HCT116 (cell line): ENCODE measurements at regions not wholly inside any gene's neighbourhood (a gene's known extent, or its start where the extent isn't known, plus 50 kb on each side); places are given as distances from the start of the nearest gene placed in this dataset.

Experiments used
- ATAC-seq: fragments of 200-7000 bp; cut with Tn5 transposase; 2 replicates; pipeline ENCODE4 v1.9.1; 2020; ENCODE audit warnings: mild to moderate bottlenecking, moderate library complexity
- BruUV-seq: library from RNA; stranded (reverse); fragments of 400-500 nt; replicated peaks from 2 replicates; lab custom pipeline; 2021; lab: Mats Ljungman, UMichigan
- CTCF ChIA-PET: fragments of 300-600 bp; sonication (Branson Sonifier 250); formaldehyde crosslinking; loops from one replicate; lab custom pipeline; 2021; ENCODE audit warnings: antibody characterized with exemption; lab: Charles Lee
- POLR2A ChIA-PET: fragments of 300-600, 350-600 bp; sonication (Branson Sonifier 250); formaldehyde crosslinking; loops from one replicate; lab custom pipeline; 2021; ENCODE audit warnings: antibody characterized with exemption; lab: Charles Lee
- RAD21 ChIA-PET, 2 experiments: fragments of 300-600 bp; sonication (Branson Sonifier 250); formaldehyde crosslinking; loops; one replicate each; lab custom pipeline; 2023; ENCODE audit warnings: low total read pairs in 2 of 2; ENCODE audit not compliant: uncharacterized antibody in 2 of 2, unreplicated experiment in 2 of 2, low non-redundant PET in 1 of 2; lab: Charles Lee
- DNase-seq: peaks from one replicate; pipeline ENCODE4 v3.0.0-alpha.2; 2010; ENCODE audit warnings: low read depth, low spot score
- H2AFZ ChIP-seq: fragments of 200-600 bp; shearing (Covaris generic), sonication (generic); 2 replicates; pipeline ENCODE4 v1.6.1; 2017; ENCODE audit warnings: low read depth, mixed run types, mixed read lengths, antibody characterized with exemption, low read length; ENCODE audit not compliant: poor library complexity, severe bottlenecking
- H3K27ac ChIP-seq: 2 replicates; pipeline ENCODE4 v1.5.1; 2012; ENCODE audit warnings: low read depth, low read length
- H3K27me3 ChIP-seq: fragments of 200-600 bp; sonication (generic); 2 replicates; pipeline ENCODE4 v1.6.1; 2016; ENCODE audit warnings: mixed run types, low read length, mixed read lengths; ENCODE audit not compliant: insufficient read depth
- H3K36me3 ChIP-seq, 2 experiments: fragments of 200-500 bp in 1 of 2; fragments of 200-600 bp in 1 of 2; sonication (Bioruptor generic) in 1 of 2; sonication (generic) in 1 of 2; 2 replicates each; pipeline versions ENCODE4 v1.5.1 to v1.6.1; 2014 to 2016; ENCODE audit warnings: low read length in 2 of 2, inconsistent platforms in 1 of 2, mixed read lengths in 1 of 2, mixed run types in 1 of 2; ENCODE audit not compliant: insufficient read depth in 2 of 2, control insufficient read depth in 1 of 2
- H3K4me1 ChIP-seq, 2 experiments: fragments of 200-600 bp in 1 of 2; sonication (generic) in 1 of 2; 2 replicates each; pipeline versions ENCODE4 v1.5.1 to v1.6.1; 2012 to 2017; ENCODE audit warnings: low read length in 2 of 2, inconsistent platforms in 1 of 2, mild to moderate bottlenecking in 1 of 2, mixed read lengths in 1 of 2, mixed run types in 1 of 2, moderate library complexity in 1 of 2; ENCODE audit not compliant: insufficient read depth in 2 of 2, control insufficient read depth in 1 of 2
- H3K4me2 ChIP-seq: fragments of 200-600 bp; sonication (generic); 2 replicates; pipeline ENCODE4 v1.6.1; 2017; ENCODE audit warnings: mixed run types, low read length, mixed read lengths
- H3K4me3 ChIP-seq, 2 experiments: fragments of 200-600 bp in 1 of 2; sonication (generic) in 1 of 2; replicated peaks in 1 of 2; 2 replicates each; pipeline ENCODE4 v1.5.1; 2011 to 2016; ENCODE audit warnings: low read length in 2 of 2, control low read depth in 1 of 2, low read depth in 1 of 2, mild to moderate bottlenecking in 1 of 2, mixed read lengths in 1 of 2, mixed run types in 1 of 2
- H3K79me2 ChIP-seq: fragments of 200-600 bp; sonication (generic); 2 replicates; pipeline ENCODE4 v1.6.1; 2017; ENCODE audit warnings: mild to moderate bottlenecking, mixed run types, low read length, moderate library complexity, mixed read lengths; ENCODE audit not compliant: insufficient read depth
- H3K9ac ChIP-seq: fragments of 200-600 bp; sonication (generic); 2 replicates; pipeline ENCODE4 v1.6.1; 2016; ENCODE audit warnings: low read length, mixed read lengths
- H3K9me2 ChIP-seq: fragments of 200-600 bp; sonication (generic), shearing (Covaris generic); 2 replicates; pipeline ENCODE4 v1.6.1; 2017; ENCODE audit warnings: mixed run types, mild to moderate bottlenecking, moderate library complexity; ENCODE audit not compliant: insufficient read depth
- H3K9me3 ChIP-seq, 2 experiments: fragments of 200-500 bp in 1 of 2; fragments of 200-600 bp in 1 of 2; sonication (Bioruptor generic) in 1 of 2; sonication (generic) in 1 of 2; 2 replicates each; pipeline ENCODE4 v1.6.1; 2014 to 2017; ENCODE audit warnings: low read length in 2 of 2, mixed read lengths in 2 of 2, inconsistent platforms in 1 of 2, low read depth in 1 of 2, mild to moderate bottlenecking in 1 of 2, mixed run types in 1 of 2, moderate library complexity in 1 of 2; ENCODE audit not compliant: control insufficient read depth in 1 of 2, insufficient read depth in 1 of 2
- H4K20me1 ChIP-seq: fragments of 200-600 bp; sonication (generic), shearing (Covaris generic); 2 replicates; pipeline ENCODE4 v1.6.1; 2017; ENCODE audit warnings: mixed run types, mild to moderate bottlenecking, moderate library complexity; ENCODE audit not compliant: insufficient read depth
- ATF3 ChIP-seq: IDR thresholded peaks from 2 replicates; pipeline ENCODE4 v1.6.1; 2012
- CBX3 ChIP-seq: IDR thresholded peaks from 2 replicates; pipeline ENCODE4 v1.6.1; 2012; ENCODE audit warnings: low read depth
- CEBPB ChIP-seq: IDR thresholded peaks from 2 replicates; pipeline ENCODE4 v1.6.1; 2012; ENCODE audit warnings: low read depth
- EGR1 ChIP-seq: IDR thresholded peaks from 2 replicates; pipeline ENCODE4 v1.6.1; 2012; ENCODE audit warnings: low read depth
- ELF1 ChIP-seq: IDR thresholded peaks from 2 replicates; pipeline ENCODE4 v1.6.1; 2012; ENCODE audit warnings: low read depth, borderline replicate concordance
- EZH2phosphoT487 ChIP-seq: fragments of 200-600 bp; IDR thresholded peaks from 2 replicates; pipeline ENCODE4 v1.6.1; 2018; ENCODE audit warnings: antibody characterized with exemption, borderline replicate concordance
- FOSL1 ChIP-seq: IDR thresholded peaks from 2 replicates; pipeline ENCODE4 v1.6.1; 2012; ENCODE audit warnings: low read depth
- JUND ChIP-seq: IDR thresholded peaks from 2 replicates; pipeline ENCODE4 v1.6.1; 2012
- POLR2A ChIP-seq: IDR thresholded peaks from 2 replicates; pipeline ENCODE4 v1.7.0; 2011; ENCODE audit warnings: borderline replicate concordance; ENCODE audit not compliant: insufficient read depth, insufficient read length; ENCODE audit errors: extremely low read depth
- SIN3A ChIP-seq: IDR thresholded peaks from 2 replicates; pipeline ENCODE4 v1.6.1; 2012; ENCODE audit warnings: low read depth
- SP1 ChIP-seq: IDR thresholded peaks from 2 replicates; pipeline ENCODE4 v1.6.1; 2012; ENCODE audit warnings: low read depth
- SRF ChIP-seq: IDR thresholded peaks from 2 replicates; pipeline ENCODE4 v1.6.1; 2012; ENCODE audit warnings: low read depth
- YY1 ChIP-seq: IDR thresholded peaks from 2 replicates; pipeline ENCODE4 v1.6.1; 2011; ENCODE audit warnings: low read length, low read depth, moderate library complexity, mild to moderate bottlenecking; ENCODE audit not compliant: insufficient replicate concordance; ENCODE audit errors: extremely low read depth
- ZBTB33 ChIP-seq: IDR thresholded peaks from 2 replicates; pipeline ENCODE4 v1.6.1; 2011; ENCODE audit warnings: mild to moderate bottlenecking, low read length, moderate library complexity; ENCODE audit not compliant: insufficient replicate concordance; ENCODE audit errors: extremely low read depth
- ZFX ChIP-seq: fragments of 450-650 bp; IDR thresholded peaks from 2 replicates; pipeline ENCODE4 v1.6.1; 2017
- ZNF274 ChIP-seq: fragments of 200-500 bp; sonication (Bioruptor generic); IDR thresholded peaks from 2 replicates; pipeline ENCODE4 v1.6.1; 2014; ENCODE audit warnings: mild to moderate bottlenecking, low read depth, low read length, inconsistent platforms
- intact Hi-C: fragments of 100-400 bp; cut with micrococcal nuclease; formaldehyde crosslinking; loops from 2 replicates; pipeline ENCODE4 v1.10.0; 2022
- TF ChIP-seq, protein P1 (sequence below), 3 experiments: fragments of 200-600 bp in 1 of 3; sonication (generic) in 1 of 3; IDR thresholded peaks in 2 of 3; conservative IDR thresholded peaks in 1 of 3; 2 replicates each; pipeline ENCODE4 v1.5.1; 2012 to 2017; ENCODE audit warnings: low read depth in 2 of 3, low read length in 2 of 3, antibody characterized with exemption in 1 of 3, borderline replicate concordance in 1 of 3, control low read depth in 1 of 3, mild to moderate bottlenecking in 1 of 3, mixed read lengths in 1 of 3, mixed run types in 1 of 3, moderate library complexity in 1 of 3; ENCODE audit not compliant: insufficient read depth in 1 of 3
- TF ChIP-seq, protein P2 (sequence below): IDR thresholded peaks from 2 replicates; pipeline ENCODE4 v1.6.1; 2012

- intact Hi-C loops, result no loop called here
- TF ChIP-seq YY1 (no peak), SIN3A (no peak), ZBTB33 (no peak), EGR1 (no peak), POLR2A (no peak), CEBPB (no peak), ELF1 (no peak), ZFX (no peak), EZH2phosphoT487 (no peak), CBX3 (no peak), FOSL1 (no peak), SP1 (no peak), ZNF274 (no peak), SRF (no peak), ATF3 (no peak), JUND (no peak)
- TF ChIP-seq, protein P1, sequence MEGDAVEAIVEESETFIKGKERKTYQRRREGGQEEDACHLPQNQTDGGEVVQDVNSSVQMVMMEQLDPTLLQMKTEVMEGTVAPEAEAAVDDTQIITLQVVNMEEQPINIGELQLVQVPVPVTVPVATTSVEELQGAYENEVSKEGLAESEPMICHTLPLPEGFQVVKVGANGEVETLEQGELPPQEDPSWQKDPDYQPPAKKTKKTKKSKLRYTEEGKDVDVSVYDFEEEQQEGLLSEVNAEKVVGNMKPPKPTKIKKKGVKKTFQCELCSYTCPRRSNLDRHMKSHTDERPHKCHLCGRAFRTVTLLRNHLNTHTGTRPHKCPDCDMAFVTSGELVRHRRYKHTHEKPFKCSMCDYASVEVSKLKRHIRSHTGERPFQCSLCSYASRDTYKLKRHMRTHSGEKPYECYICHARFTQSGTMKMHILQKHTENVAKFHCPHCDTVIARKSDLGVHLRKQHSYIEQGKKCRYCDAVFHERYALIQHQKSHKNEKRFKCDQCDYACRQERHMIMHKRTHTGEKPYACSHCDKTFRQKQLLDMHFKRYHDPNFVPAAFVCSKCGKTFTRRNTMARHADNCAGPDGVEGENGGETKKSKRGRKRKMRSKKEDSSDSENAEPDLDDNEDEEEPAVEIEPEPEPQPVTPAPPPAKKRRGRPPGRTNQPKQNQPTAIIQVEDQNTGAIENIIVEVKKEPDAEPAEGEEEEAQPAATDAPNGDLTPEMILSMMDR (IDR thresholded peaks at IDR 0.05 in 2 of 3, conservative IDR thresholded peaks at IDR 0.05 in 1 of 3; ENCODE audit: borderline replicate concordance in 1 of 3, insufficient read depth in 1 of 3, low read depth in 2 of 3, low read length in 2 of 3), result no peak
- TF ChIP-seq, protein P2, sequence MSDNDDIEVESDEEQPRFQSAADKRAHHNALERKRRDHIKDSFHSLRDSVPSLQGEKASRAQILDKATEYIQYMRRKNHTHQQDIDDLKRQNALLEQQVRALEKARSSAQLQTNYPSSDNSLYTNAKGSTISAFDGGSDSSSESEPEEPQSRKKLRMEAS, result no peak
- H3K4me1 ChIP-seq, result no peaks in the 10 kb centered on the region
These were observed 469.3 kb downstream of the HAO1 start for GRCh38 chr20:7470912-7471311.

More at GRCh38 chr20:7470912-7471311, 469.3 kb downstream of the HAO1 start:
- DNase-seq (no peak), ATAC-seq (no peak)
- H3K9me3 ChIP-seq, result peaks cover 3 to 7% of the 10 kb centered on the region in 2 experiments; a peak in 2 of 4 replicates
- H3K79me2 ChIP-seq, result no peaks in the 10 kb centered on the region
- no peaks in the 10 kb centered on the region for H3K27me3 ChIP-seq
- CTCF ChIA-PET, result no interaction called here
- POLR2A ChIA-PET, result no interaction called here
- RAD21 ChIA-PET, result no interaction called here
- no peaks in the 10 kb centered on the region for H3K36me3 ChIP-seq
- no peaks in the 10 kb centered on the region for H4K20me1 ChIP-seq
- BruUV-seq, result no TSS peak
- no peak overlapping the region for H2AFZ ChIP-seq
- no peaks in the 10 kb centered on the region for H3K9me2 ChIP-seq
- no peak overlapping the region for H3K27ac ChIP-seq
- no peak overlapping the region for H3K4me3 ChIP-seq
- no peak overlapping the region for H3K4me2 ChIP-seq
- no peak overlapping the region for H3K9ac ChIP-seq
